DOHH2 (cell line): ENCODE measurements at regions not wholly inside any gene's neighbourhood (a gene's known extent, or its start where the extent isn't known, plus 50 kb on each side); places are given as distances from the start of the nearest gene placed in this dataset.

Experiments
- H3F3A ChIP-seq: fragments of 200-600 bp; sonication (generic), shearing (Covaris generic); 2 replicates; pipeline ENCODE4 v1.6.0; 2016; ENCODE audit warnings: antibody characterized with exemption, mild to moderate bottlenecking; ENCODE audit not compliant: control insufficient read depth, insufficient read depth
- H3K27ac ChIP-seq: fragments of 200-600 bp; sonication (generic); 2 replicates; pipeline ENCODE4 v1.5.1; 2014; ENCODE audit warnings: low read depth, mild to moderate bottlenecking, low read length, moderate library complexity
- H3K27me3 ChIP-seq: fragments of 200-600 bp; sonication (generic); 2 replicates; pipeline ENCODE4 v1.6.1; 2014; ENCODE audit warnings: mild to moderate bottlenecking, low read length, mixed read lengths; ENCODE audit not compliant: control insufficient read depth
- H3K36me3 ChIP-seq: fragments of 200-600 bp; sonication (generic); 2 replicates; pipeline ENCODE4 v1.6.1; 2014; ENCODE audit warnings: mild to moderate bottlenecking, low read length, moderate library complexity, mixed read lengths; ENCODE audit not compliant: control insufficient read depth
- H3K4me1 ChIP-seq: fragments of 200-600 bp; sonication (generic); 2 replicates; pipeline ENCODE4 v1.6.1; 2014; ENCODE audit warnings: mild to moderate bottlenecking, low read length, mixed read lengths; ENCODE audit not compliant: control insufficient read depth
- H3K4me2 ChIP-seq: fragments of 200-600 bp; sonication (generic); 2 replicates; pipeline ENCODE4 v1.6.0; 2014; ENCODE audit warnings: mild to moderate bottlenecking, low read length, moderate library complexity
- H3K4me3 ChIP-seq: fragments of 200-600 bp; sonication (generic); 2 replicates; pipeline ENCODE4 v1.5.1; 2014; ENCODE audit warnings: mild to moderate bottlenecking, low read length, mixed read lengths
- H3K79me2 ChIP-seq: fragments of 200-600 bp; sonication (generic); 2 replicates; pipeline ENCODE4 v1.6.1; 2014; ENCODE audit warnings: mild to moderate bottlenecking, low read length, mixed read lengths; ENCODE audit not compliant: control insufficient read depth
- H3K9me2 ChIP-seq: fragments of 200-600 bp; sonication (generic); replicated peaks from 2 replicates; pipeline ENCODE4 v1.6.1; 2014; ENCODE audit warnings: mild to moderate bottlenecking, low read length, mixed read lengths; ENCODE audit not compliant: control insufficient read depth
- H3K9me3 ChIP-seq: fragments of 200-600 bp; sonication (generic); 2 replicates; pipeline ENCODE4 v1.6.1; 2014; ENCODE audit warnings: antibody characterized with exemption, low read length, mixed read lengths; ENCODE audit not compliant: control insufficient read depth, insufficient read depth
- H4K20me1 ChIP-seq: fragments of 200-600 bp; sonication (generic); 2 replicates; pipeline ENCODE4 v1.6.0; 2014; ENCODE audit warnings: low read depth, mild to moderate bottlenecking, antibody characterized with exemption, low read length, moderate library complexity; ENCODE audit not compliant: control insufficient read depth, insufficient read depth
- EZH2phosphoT487 ChIP-seq: fragments of 200-600 bp; sonication (generic); IDR thresholded peaks from 2 replicates; pipeline ENCODE4 v1.6.1; 2017; ENCODE audit warnings: borderline replicate concordance, mild to moderate bottlenecking, antibody characterized with exemption, low read length, moderate library complexity, mixed read lengths
- TF ChIP-seq, protein P1 (sequence below): fragments of 200-600 bp; sonication (generic); IDR thresholded peaks from one replicate; pipeline ENCODE4 v1.5.1; 2014; ENCODE audit warnings: antibody characterized with exemption, mild to moderate bottlenecking, low read depth, low read length; ENCODE audit not compliant: poor library complexity, severe bottlenecking

DNA sequence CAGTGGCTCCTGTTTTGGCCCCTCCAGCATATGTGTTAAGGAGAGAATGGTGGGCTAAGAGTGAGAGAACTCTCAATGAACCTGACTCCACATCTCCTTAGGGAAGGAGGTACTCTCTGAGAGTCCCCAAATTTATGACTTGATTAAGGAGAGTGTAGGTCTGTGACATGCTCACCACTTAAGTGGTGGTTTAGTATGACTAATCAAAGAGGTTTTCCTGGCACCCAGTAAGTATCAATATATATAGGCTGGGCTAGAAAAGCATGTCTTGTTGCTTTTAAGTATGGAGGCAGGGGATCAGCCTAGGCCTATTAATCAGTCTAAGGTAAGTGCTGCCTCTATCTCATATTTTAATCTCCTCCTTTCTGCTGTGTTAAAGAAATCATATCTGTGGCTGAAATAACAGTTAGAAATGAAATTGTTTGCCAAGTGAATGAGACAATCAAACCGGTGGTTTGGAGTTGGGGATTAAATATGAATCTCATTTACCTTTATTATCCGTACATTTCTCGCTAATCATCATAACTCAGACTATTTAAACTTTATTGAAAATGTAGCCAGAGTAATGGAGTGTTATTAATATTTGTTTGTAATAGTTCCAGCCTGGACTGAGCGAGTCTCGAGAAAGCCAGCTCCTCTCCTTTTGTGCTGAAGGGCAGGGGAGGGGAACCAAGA is 107.7 kb upstream of the MEIS1 start:
- Histone ChIP-seq H3K27ac (no peak overlapping the region), H3K79me2 (no peaks in the 10 kb centered on the region), H3K4me1 (no peaks in the 10 kb centered on the region), H3K9me2 (no peaks in the 10 kb centered on the region), H3K36me3 (no peaks in the 10 kb centered on the region), H3K27me3 (no peaks in the 10 kb centered on the region), H3F3A (no peaks in the 10 kb centered on the region), H3K4me3 (no peak overlapping the region), H3K9me3 (no peaks in the 10 kb centered on the region), H3K4me2 (no peak overlapping the region), H4K20me1 (no peaks in the 10 kb centered on the region)
- no peak for TF ChIP-seq EZH2phosphoT487
- TF ChIP-seq, protein P1, sequence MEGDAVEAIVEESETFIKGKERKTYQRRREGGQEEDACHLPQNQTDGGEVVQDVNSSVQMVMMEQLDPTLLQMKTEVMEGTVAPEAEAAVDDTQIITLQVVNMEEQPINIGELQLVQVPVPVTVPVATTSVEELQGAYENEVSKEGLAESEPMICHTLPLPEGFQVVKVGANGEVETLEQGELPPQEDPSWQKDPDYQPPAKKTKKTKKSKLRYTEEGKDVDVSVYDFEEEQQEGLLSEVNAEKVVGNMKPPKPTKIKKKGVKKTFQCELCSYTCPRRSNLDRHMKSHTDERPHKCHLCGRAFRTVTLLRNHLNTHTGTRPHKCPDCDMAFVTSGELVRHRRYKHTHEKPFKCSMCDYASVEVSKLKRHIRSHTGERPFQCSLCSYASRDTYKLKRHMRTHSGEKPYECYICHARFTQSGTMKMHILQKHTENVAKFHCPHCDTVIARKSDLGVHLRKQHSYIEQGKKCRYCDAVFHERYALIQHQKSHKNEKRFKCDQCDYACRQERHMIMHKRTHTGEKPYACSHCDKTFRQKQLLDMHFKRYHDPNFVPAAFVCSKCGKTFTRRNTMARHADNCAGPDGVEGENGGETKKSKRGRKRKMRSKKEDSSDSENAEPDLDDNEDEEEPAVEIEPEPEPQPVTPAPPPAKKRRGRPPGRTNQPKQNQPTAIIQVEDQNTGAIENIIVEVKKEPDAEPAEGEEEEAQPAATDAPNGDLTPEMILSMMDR, result no peak

DNA sequence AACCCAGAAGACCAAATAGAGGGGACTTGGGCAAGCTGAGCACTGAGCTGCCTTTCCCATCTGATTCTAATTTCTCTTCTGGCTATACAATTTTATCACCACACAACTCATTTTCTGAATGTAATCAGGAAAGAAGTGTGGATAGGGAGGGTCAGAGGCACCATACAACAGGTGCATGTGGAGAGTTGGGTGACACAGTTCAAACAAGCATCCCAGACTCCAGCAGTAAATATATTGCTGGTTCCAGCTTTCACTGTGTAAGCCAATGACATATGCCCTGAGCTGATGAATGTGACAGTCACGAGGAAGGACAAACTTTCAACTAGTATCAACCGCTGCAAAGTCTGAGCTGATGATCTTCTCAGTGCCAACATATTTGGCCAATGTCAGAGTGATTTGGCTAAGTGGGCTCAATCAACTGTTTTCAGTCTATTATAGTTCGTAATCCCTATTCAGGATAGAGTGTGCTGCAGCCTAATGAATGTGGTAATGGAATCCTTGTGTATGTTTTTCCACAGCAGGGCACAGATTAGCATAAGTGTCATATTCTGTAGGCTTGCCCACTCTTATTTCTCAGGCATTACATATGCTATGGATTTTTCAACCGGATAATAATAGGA is 109.9 kb upstream of the MEIS1 start:
- TF ChIP-seq, protein P1, result no peak
- no peak for TF ChIP-seq EZH2phosphoT487
- H3K9me3 ChIP-seq, result no peaks in the 10 kb centered on the region
- no peaks in the 10 kb centered on the region for H3K36me3 ChIP-seq
- no peaks in the 10 kb centered on the region for H3K9me2 ChIP-seq
- H3K27me3 ChIP-seq, result no peaks in the 10 kb centered on the region
- H3K4me2 ChIP-seq, result no peak overlapping the region
- H3K4me3 ChIP-seq, result no peak overlapping the region
- no peak overlapping the region for H3K27ac ChIP-seq
- H3K79me2 ChIP-seq, result no peaks in the 10 kb centered on the region
- H3F3A ChIP-seq, result no peaks in the 10 kb centered on the region
- no peaks in the 10 kb centered on the region for H3K4me1 ChIP-seq
- H4K20me1 ChIP-seq, result no peaks in the 10 kb centered on the region

DNA sequence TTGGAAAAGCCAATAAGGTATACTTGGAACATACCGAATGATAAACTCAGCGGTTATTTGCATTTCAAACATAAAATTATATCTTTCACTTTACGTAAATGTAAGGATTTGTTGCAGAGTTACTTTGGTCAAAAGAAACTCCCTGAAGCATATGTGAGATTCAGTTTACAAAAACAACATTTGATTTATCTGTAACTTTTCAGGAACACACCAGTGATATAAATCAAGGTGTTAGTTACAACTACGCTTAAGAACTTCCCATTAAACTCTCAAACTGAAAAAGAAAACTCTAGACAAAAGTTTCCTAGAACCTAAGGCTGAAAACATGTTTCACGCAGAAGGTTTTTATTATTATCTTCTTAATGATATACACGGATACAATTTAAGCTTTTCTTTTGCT is 110.6 kb upstream of the MEIS1 start:
- H3K9me2 ChIP-seq, result no peaks in the 10 kb centered on the region
- no peaks in the 10 kb centered on the region for H3F3A ChIP-seq
- H3K79me2 ChIP-seq, result no peaks in the 10 kb centered on the region
- H3K27me3 ChIP-seq, result no peaks in the 10 kb centered on the region
- no peaks in the 10 kb centered on the region for H4K20me1 ChIP-seq
- H3K4me3 ChIP-seq, result no peak overlapping the region
- no peaks in the 10 kb centered on the region for H3K4me1 ChIP-seq
- H3K36me3 ChIP-seq, result no peaks in the 10 kb centered on the region
- no peaks in the 10 kb centered on the region for H3K9me3 ChIP-seq
- no peak overlapping the region for H3K4me2 ChIP-seq
- H3K27ac ChIP-seq, result no peak overlapping the region
- TF ChIP-seq, protein P1, result no peak
- TF ChIP-seq EZH2phosphoT487, result no peak
